ENCODE measurements at regions not wholly inside any gene's neighbourhood (a gene's known extent, or its start where the extent isn't known, plus 50 kb on each side); places are given as distances from the start of the nearest gene placed in this dataset.

DNA sequence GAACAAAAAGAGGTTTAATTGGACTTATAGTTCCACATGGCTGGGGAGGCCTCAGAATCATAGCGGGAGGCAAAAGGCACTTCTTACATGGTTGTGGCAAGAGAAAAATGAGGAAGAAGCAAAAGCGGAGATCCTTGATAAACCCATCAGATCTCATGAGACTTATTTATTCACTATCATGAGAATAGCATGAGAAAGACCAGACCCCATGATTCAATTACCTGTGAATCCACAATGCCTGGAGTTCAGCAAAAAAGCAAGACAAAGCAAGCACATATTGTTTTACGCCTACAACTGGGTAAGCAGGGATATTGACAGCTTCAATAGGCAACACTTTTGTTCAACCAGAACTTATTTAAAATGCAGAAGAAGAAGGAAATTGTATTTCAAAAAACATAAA, 218.2 kb downstream of the RPL10L start:
- TF ChIP-seq, protein P1, sequence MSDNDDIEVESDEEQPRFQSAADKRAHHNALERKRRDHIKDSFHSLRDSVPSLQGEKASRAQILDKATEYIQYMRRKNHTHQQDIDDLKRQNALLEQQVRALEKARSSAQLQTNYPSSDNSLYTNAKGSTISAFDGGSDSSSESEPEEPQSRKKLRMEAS (IDR thresholded peaks at IDR 0.05; ENCODE audit: insufficient read depth, insufficient read length), result no peak
- no peak for TF ChIP-seq MYC (IDR thresholded peaks at IDR 0.05; ENCODE audit: low read depth, low read length)
- no peak for TF ChIP-seq GATA2 (IDR thresholded peaks at IDR 0.05; ENCODE audit: insufficient read depth, insufficient read length, low read depth, low read length)
- no peak for TF ChIP-seq EZH2 (IDR thresholded peaks at IDR 0.05; ENCODE audit: borderline replicate concordance, low read depth, low read length, severe bottlenecking)
- TF ChIP-seq POLR2AphosphoS5 (IDR thresholded peaks at IDR 0.05; ENCODE audit: insufficient read depth, low read depth, low read length), result no peak
- no peak for TF ChIP-seq POLR2A (IDR thresholded peaks at IDR 0.05; ENCODE audit: low read depth, low read length)
- no peak for TF ChIP-seq JUN (IDR thresholded peaks at IDR 0.05; ENCODE audit: borderline replicate concordance, insufficient read depth, insufficient read length, low read depth)
- no peak for TF ChIP-seq FOS (IDR thresholded peaks at IDR 0.05; ENCODE audit: borderline replicate concordance, insufficient read depth, low read length)
- TF ChIP-seq, protein P2, sequence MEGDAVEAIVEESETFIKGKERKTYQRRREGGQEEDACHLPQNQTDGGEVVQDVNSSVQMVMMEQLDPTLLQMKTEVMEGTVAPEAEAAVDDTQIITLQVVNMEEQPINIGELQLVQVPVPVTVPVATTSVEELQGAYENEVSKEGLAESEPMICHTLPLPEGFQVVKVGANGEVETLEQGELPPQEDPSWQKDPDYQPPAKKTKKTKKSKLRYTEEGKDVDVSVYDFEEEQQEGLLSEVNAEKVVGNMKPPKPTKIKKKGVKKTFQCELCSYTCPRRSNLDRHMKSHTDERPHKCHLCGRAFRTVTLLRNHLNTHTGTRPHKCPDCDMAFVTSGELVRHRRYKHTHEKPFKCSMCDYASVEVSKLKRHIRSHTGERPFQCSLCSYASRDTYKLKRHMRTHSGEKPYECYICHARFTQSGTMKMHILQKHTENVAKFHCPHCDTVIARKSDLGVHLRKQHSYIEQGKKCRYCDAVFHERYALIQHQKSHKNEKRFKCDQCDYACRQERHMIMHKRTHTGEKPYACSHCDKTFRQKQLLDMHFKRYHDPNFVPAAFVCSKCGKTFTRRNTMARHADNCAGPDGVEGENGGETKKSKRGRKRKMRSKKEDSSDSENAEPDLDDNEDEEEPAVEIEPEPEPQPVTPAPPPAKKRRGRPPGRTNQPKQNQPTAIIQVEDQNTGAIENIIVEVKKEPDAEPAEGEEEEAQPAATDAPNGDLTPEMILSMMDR (IDR thresholded peaks at IDR 0.05; ENCODE audit: extremely low read depth in 1 of 2, insufficient read depth in 1 of 2, low read depth in 1 of 2, low read length in 2 of 2), result no peak

More for the DNA sequence above, 218.2 kb downstream of the RPL10L start:
- H3K36me3 ChIP-seq (ENCODE audit: control insufficient read depth in 2 of 2, extremely low read depth in 1 of 2, insufficient read depth in 2 of 2, low read length in 2 of 2), result no peaks in the 10 kb centered on the region
- H3K9me3 ChIP-seq (replicated peaks; ENCODE audit: control insufficient read depth, insufficient read depth, low read length), result no peaks in the 10 kb centered on the region
- no peak overlapping the region for H3K4me2 ChIP-seq (ENCODE audit: insufficient read depth, low read length)
- dilution Hi-C loops (cut with MboI; ENCODE audit: extremely low pct_ligation_motif_present, low sequenced_read_pairs), result no loop called here
- BruUV-seq (replicated peaks), result no TSS peak
- POLR2A ChIA-PET, result no interaction called here
- no peaks in the 10 kb centered on the region for H3K27me3 ChIP-seq (ENCODE audit: control insufficient read depth in 2 of 2, insufficient read depth in 2 of 2, low read length in 2 of 2)
- H3K9ac ChIP-seq (replicated peaks; ENCODE audit: extremely low read depth, insufficient read depth, low read length), result no peak overlapping the region
- H3K4me3 ChIP-seq (replicated peaks in 1 of 3; ENCODE audit: insufficient read depth in 1 of 3, low read depth in 1 of 3, low read length in 3 of 3), result no peak overlapping the region
- no peaks in the 10 kb centered on the region for H3K9me1 ChIP-seq (replicated peaks; ENCODE audit: control insufficient read depth, extremely low read depth, insufficient read depth, low read length)
- H3K79me2 ChIP-seq (ENCODE audit: control insufficient read depth, insufficient read depth, low read length), result no peaks in the 10 kb centered on the region
- no peak for FAIRE-seq
- H3K27ac ChIP-seq (ENCODE audit: insufficient read depth, low read depth, low read length), result no peak overlapping the region
- H3K4me1 ChIP-seq (ENCODE audit: control insufficient read depth, extremely low read depth, insufficient read depth, low read length), result no peaks in the 10 kb centered on the region
- no peak for DNase-seq (ENCODE audit: low read depth, low spot score)
- intact Hi-C loops (cut with micrococcal nuclease), result no loop called here
- no peaks in the 10 kb centered on the region for H4K20me1 ChIP-seq (replicated peaks; ENCODE audit: control insufficient read depth, extremely low read depth, insufficient read depth, low read length)
- no peak overlapping the region for H2AFZ ChIP-seq (ENCODE audit: low read depth, low read length)
- CTCF ChIA-PET, result no interaction called here
